ENCODE measurements at regions not wholly inside any gene's neighbourhood (a gene's known extent, or its start where the extent isn't known, plus 50 kb on each side); places are given as distances from the start of the nearest gene placed in this dataset.

GRCh38 chr10:131692176-131692575, 208.6 kb upstream of the PPP2R2D start:
- Histone ChIP-seq H4K20me1 (ENCODE audit: insufficient read depth, low read length) (no peaks in the 10 kb centered on the region), H3K27ac (ENCODE audit: low read length) (no peak overlapping the region), H3K4me3 (ENCODE audit: low read length) (no peak overlapping the region), H3K9ac (ENCODE audit: low read length) (no peak overlapping the region), H3K9me3 (replicated peaks; ENCODE audit: insufficient read depth, low read length) (no peaks in the 10 kb centered on the region), H3K36me3 (replicated peaks; ENCODE audit: insufficient read depth, low read length) (no peaks in the 10 kb centered on the region), H3K79me2 (ENCODE audit: low read length) (no peaks in the 10 kb centered on the region), H3K4me1 (ENCODE audit: low read length) (no peaks in the 10 kb centered on the region), H3K9me2 (replicated peaks; ENCODE audit: insufficient read depth, low read length) (no peaks in the 10 kb centered on the region), H3K27me3 (replicated peaks; ENCODE audit: insufficient read depth, low read length) (no peaks in the 10 kb centered on the region), H3F3A (ENCODE audit: insufficient read depth, low read length) (no peaks in the 10 kb centered on the region), H2AFZ (ENCODE audit: low read length) (no peak overlapping the region), H3K4me2 (ENCODE audit: low read depth, low read length) (no peak overlapping the region)
- no peak for DNase-seq
- no peak for TF ChIP-seq CTCF (IDR thresholded peaks at IDR 0.05; ENCODE audit: low read length)
- TF ChIP-seq EZH2phosphoT487 (IDR thresholded peaks at IDR 0.05; ENCODE audit: low read length) = no peak
- no peak for TF ChIP-seq EZH2 (optimal IDR thresholded peaks at IDR 0.05; ENCODE audit: low read depth, low read length)

- no peaks in the 10 kb centered on the region for H3K4me1 ChIP-seq (ENCODE audit: low read length)
- no peak overlapping the region for H3K4me3 ChIP-seq (ENCODE audit: low read length)
- no peaks in the 10 kb centered on the region for H3K79me2 ChIP-seq (ENCODE audit: low read length)
- no peaks in the 10 kb centered on the region for H3F3A ChIP-seq (ENCODE audit: insufficient read depth, low read length)
- H3K9me3 ChIP-seq (replicated peaks; ENCODE audit: insufficient read depth, low read length) = no peaks in the 10 kb centered on the region
- no peak overlapping the region for H2AFZ ChIP-seq (ENCODE audit: low read length)
- H4K20me1 ChIP-seq (ENCODE audit: insufficient read depth, low read length) = no peaks in the 10 kb centered on the region
- TF ChIP-seq EZH2 (optimal IDR thresholded peaks at IDR 0.05; ENCODE audit: low read depth, low read length) (no peak), EZH2phosphoT487 (IDR thresholded peaks at IDR 0.05; ENCODE audit: low read length) (no peak), CTCF (IDR thresholded peaks at IDR 0.05; ENCODE audit: low read length) (no peak)
- no peaks in the 10 kb centered on the region for H3K27me3 ChIP-seq (replicated peaks; ENCODE audit: insufficient read depth, low read length)
- H3K4me2 ChIP-seq (ENCODE audit: low read depth, low read length) = no peak overlapping the region
- DNase-seq = no peak
- no peak overlapping the region for H3K27ac ChIP-seq (ENCODE audit: low read length)
- no peaks in the 10 kb centered on the region for H3K9me2 ChIP-seq (replicated peaks; ENCODE audit: insufficient read depth, low read length)
- no peak overlapping the region for H3K9ac ChIP-seq (ENCODE audit: low read length)
- H3K36me3 ChIP-seq (replicated peaks; ENCODE audit: insufficient read depth, low read length) = no peaks in the 10 kb centered on the region
These were observed 208.0 kb upstream of the PPP2R2D start for GRCh38 chr10:131692686-131693334.

- H2AFZ ChIP-seq (ENCODE audit: low read length) = no peak overlapping the region
- H4K20me1 ChIP-seq (ENCODE audit: insufficient read depth, low read length) = no peaks in the 10 kb centered on the region
- H3K9ac ChIP-seq (ENCODE audit: low read length) = no peak overlapping the region
- no peaks in the 10 kb centered on the region for H3F3A ChIP-seq (ENCODE audit: insufficient read depth, low read length)
- H3K36me3 ChIP-seq (replicated peaks; ENCODE audit: insufficient read depth, low read length) = no peaks in the 10 kb centered on the region
- H3K9me3 ChIP-seq (replicated peaks; ENCODE audit: insufficient read depth, low read length) = no peaks in the 10 kb centered on the region
- H3K79me2 ChIP-seq (ENCODE audit: low read length) = no peaks in the 10 kb centered on the region
- H3K4me2 ChIP-seq (ENCODE audit: low read depth, low read length) = no peak overlapping the region
- H3K4me1 ChIP-seq (ENCODE audit: low read length) = no peaks in the 10 kb centered on the region
- H3K9me2 ChIP-seq (replicated peaks; ENCODE audit: insufficient read depth, low read length) = no peaks in the 10 kb centered on the region
- DNase-seq = no peak
- H3K27ac ChIP-seq (ENCODE audit: low read length) = no peak overlapping the region
- TF ChIP-seq EZH2phosphoT487 (IDR thresholded peaks at IDR 0.05; ENCODE audit: low read length) (no peak), CTCF (IDR thresholded peaks at IDR 0.05; ENCODE audit: low read length) (no peak), EZH2 (optimal IDR thresholded peaks at IDR 0.05; ENCODE audit: low read depth, low read length) (no peak)
- H3K4me3 ChIP-seq (ENCODE audit: low read length) = no peak overlapping the region
- no peaks in the 10 kb centered on the region for H3K27me3 ChIP-seq (replicated peaks; ENCODE audit: insufficient read depth, low read length)
These were observed 207.0 kb upstream of the PPP2R2D start for GRCh38 chr10:131693766-131694165.

Measured in MM.1S (cell line).